Frontal cortex (tissue), 3 donors: ENCODE measurements at regions not wholly inside any gene's neighbourhood (a gene's known extent, or its start where the extent isn't known, plus 50 kb on each side); places are given as distances from the start of the nearest gene placed in this dataset.

Experiments
- DNase-seq, 2 donors: peaks; one replicate each; pipeline ENCODE4 v3.0.0; 2012; ENCODE audit warnings: low spot score in 2 of 2
- FAIRE-seq: peaks from 2 replicates; lab custom pipeline; 2012; peaks lifted over from hg19 to GRCh38; lab: Jason Lieb, UNC
- donor health status: control.
- donor health status: control.
- donor health status: control.

DNA sequence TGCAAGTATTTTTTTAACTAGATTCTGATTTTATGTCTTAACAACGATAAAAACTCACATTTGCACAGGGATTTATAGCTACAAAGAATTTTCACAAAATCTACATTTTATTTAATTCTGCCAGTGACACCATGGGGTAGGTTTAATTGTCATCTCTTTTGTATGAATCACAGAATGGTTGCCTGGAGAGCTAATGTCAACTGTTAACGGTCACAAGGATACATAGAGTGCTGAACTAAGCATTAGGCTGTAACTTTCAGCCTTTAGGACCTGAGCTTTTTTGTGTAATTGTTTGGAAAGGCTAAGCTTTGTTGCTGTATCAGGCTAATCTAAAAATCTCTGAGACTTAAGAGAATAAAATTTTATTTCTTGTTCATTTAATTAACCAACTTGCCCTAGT lies 465.3 kb upstream of the TBX3 start:
- no peak for DNase-seq
- FAIRE-seq, result no peak

- no peak for DNase-seq
Observed at GRCh38 chr12:115147916-115148315, 463.9 kb upstream of the TBX3 start.

DNA sequence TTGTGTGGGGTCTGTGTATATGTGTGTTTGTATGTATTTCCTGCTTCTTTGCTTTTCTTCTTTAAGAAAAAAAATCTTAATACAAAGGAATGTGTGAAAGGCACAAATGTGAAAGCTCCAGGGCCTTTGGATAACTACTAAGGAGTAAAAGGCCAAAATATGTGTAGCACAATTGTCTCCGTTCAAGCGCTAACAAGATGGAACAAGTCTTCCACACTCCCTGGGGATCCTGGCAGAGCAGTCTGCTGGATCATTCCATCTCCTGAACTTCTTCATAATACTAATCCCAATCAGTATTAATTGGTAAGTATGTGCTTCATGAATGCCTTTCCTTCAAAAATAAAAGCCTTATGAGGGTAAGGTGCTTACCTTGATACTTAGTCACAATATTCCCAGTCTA lies 462.5 kb upstream of the TBX3 start:
- no peak for DNase-seq
- no peak for FAIRE-seq

More at GRCh38 chr12:115147916-115148315, 463.9 kb upstream of the TBX3 start:
- no peak for FAIRE-seq

DNA sequence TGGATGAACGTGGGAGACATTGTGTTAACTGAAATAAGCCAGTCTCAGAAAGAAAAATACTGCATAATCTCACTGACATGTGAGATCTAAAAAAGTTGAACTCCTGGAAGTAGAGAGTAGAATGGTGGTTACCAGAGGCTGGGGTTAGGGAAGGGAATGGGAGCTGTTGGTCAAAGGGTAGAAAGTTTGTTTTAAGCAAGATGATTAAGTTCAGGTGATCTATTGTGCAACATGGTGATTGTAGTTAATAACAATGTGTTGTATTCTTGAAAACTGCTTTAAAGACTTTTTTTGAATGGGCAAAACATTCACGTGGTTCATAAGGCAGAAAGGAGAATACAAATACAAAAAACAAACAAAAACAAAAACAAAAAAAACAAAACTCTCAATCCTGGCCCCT lies 460.4 kb upstream of the TBX3 start:
- no peak for FAIRE-seq

DNA sequence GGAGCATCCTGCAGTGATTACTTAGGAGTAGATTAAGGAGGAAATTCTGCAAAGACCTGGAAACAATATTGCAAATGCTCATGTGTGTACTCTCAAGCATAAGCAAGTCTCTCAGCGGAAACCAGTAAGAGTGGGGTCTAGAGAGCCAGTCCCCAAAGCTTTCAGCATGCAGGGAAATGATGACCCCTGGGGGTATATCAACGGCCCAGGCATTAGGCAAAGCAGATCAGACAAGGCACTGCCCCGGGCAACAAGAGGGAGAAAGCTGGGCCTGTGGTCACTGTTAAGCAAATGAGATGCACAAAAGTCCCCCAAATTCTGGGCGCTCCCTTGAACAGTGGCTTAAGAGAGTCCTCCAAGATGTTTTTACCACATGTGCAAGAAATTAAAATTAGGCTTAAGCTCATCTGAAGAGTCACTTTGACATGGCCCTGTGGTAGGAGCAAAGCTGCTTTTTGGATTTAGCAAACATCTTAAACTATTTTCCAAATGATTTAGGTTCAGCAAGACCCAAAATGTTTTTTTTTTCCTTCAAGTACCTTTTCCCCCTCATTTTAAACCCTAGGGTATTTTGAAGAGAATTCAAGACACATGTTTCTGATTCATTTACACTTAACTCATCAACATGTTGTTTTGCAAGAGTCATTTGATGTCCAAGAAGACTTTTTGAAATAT lies 457.1 kb upstream of the TBX3 start:
- DNase-seq (no peak), FAIRE-seq (no peak)

More for the DNA sequence above, 460.4 kb upstream of the TBX3 start:
- no peak for DNase-seq

DNA sequence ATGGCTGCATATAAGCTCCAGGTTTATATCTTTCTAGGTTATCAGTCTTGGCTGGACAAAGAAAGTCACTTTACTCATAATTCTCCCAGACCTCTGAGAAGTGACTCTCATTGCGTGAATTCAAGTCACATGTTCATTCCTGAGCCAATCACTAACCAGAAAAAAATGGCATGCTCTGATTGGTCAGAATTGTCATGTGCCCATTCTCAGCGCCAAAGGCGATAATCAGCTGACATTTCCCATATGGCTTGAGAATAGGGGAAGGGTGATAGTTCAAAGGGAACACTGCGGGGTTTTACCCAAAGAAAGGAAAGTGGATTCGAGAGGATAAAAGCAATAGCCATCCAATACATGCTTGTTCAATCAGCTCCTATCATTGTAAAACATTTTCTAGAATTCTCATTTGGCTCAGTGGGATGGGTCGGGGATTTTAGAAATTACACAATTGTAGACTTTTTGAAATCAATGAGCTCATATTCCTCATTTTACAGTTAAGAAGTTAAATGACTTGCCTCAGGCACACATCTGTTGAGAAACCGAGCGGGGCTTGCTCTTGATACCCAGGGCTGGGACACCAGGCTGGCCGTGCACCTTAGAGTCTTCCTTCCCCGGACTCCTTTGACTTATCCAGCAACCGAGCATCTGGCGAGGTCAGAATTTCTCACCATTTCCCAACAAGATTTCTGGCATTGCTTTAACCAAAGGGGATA lies 454.0 kb upstream of the TBX3 start:
- DNase-seq, result no peak
- FAIRE-seq, result no peak

GRCh38 chr12:115135800-115136211 lies 451.8 kb upstream of the TBX3 start:
- no peak for FAIRE-seq
- peak; percentile 16 to 18 for DNase-seq

DNA sequence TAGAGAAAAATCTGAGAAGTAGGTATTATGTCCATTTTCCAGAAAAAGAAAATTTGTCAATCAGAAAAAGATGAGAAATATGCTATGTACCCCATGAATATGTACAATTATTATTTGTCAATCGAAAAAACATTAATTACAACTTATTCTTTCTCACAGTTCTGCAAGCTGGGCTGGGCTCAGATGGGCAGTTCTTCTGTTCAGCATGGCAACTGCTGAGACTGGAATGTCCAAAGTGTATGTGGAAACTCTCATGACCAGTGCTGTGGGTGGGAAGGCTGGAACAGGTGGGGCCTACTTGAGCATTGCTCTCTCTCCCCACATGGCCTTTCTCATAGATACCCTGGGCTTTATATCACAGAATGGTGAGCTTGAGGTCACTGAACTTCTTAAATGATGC lies 450.3 kb upstream of the TBX3 start:
- FAIRE-seq (no peak), DNase-seq (no peak)

DNA sequence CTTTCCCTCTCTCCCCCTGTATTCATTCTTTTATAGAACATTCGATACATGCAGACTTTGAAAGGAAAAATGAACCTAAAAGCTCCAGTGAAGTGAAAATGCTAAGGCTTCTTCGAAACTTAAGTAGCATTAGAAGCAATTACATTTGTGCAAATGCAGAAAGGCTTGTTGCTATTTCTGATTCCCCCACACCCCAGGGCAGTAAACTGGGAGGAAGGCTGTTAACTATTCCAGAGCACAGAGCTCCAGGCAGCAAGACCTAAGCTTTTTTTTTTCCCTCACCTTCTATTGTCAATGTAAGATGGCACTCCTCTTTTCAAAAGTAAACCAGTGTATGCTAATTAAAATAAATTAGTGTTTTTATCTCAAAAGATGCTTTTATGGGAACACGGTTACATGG lies 448.9 kb upstream of the TBX3 start:
- DNase-seq, result no peak
- no peak for FAIRE-seq

- no peak for FAIRE-seq
Observed at GRCh38 chr12:115132145-115132544, 448.2 kb upstream of the TBX3 start.

DNA sequence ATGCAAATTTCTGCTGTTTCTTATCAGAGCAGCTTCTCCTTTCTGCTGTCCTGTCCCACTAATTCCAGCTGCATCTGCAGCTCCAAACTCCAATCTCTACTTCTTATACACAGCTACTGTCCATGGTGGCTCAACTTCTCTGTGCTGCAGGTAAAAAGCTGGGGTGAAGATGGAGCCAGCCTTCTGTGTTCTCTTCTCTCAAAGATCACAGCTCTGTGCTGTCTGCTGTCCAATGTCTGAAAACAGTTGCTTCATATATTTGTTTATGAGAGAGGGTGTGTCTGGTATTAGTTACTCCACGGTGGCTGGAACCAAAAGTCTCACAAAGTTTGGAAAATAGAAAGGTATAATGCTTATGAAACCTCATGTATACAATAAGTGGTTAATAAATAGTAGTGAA lies 445.8 kb upstream of the TBX3 start:
- DNase-seq (no peak), FAIRE-seq (no peak)

More at GRCh38 chr12:115132145-115132544, 448.2 kb upstream of the TBX3 start:
- DNase-seq, result no peak

- FAIRE-seq, result no peak
Observed at GRCh38 chr12:115121053-115121452, 437.1 kb upstream of the TBX3 start.

DNA sequence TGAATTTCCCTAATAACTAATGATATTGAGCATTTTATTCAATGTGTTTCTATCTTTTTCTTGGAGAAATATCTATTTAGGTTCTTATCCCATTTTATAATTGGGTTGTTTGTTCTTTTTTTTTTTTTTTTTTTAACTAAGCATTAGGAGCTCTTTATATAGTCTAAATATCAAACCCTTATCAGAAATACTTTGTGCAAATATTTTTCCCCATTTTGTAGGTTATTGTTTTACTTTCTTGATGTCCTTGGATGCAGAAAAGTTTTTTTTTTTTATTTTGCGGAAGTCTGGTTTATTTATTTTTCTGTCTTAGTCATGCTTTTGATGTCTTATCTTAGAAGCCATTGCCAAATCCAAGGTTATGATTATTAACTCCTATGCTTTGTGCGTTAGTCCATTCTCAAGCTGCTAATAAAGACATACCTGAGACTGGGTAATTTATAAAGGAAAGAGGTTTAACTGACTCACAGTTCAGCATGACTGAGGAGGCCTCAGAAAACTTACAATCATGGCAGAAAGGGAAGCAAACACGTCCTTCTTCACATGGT lies 434.3 kb upstream of the TBX3 start:
- DNase-seq (no peak), FAIRE-seq (no peak)

More at GRCh38 chr12:115121053-115121452, 437.1 kb upstream of the TBX3 start:
- no peak for DNase-seq

DNA sequence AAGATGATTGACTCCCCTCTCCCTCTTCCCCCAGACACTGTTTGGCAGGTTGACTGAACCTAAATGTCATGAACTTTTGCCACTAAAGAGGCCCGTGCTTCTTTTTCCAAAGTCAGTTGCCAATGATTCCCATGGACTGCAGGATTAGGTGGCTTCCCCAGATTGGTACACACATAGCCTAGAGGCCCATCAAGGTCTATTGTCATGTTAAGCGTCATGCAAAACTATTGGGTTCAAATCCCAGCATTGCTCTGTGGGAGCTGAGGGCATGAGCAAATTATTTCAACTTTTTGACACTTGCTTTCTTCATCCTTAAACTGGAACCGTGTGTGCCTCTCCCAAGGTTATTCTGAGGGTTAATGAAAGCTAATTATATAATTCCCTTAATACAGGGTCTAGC lies 430.2 kb upstream of the TBX3 start:
- no peak for FAIRE-seq
- DNase-seq, result no peak

GRCh38 chr12:115109863-115110262 lies 425.9 kb upstream of the TBX3 start:
- FAIRE-seq (no peak), DNase-seq (no peak)

- FAIRE-seq (no peak), DNase-seq (no peak)
Observed at GRCh38 chr12:115108129-115109100, 424.4 kb upstream of the TBX3 start.

- no peak for FAIRE-seq
- DNase-seq, result no peak
Observed at GRCh38 chr12:115103884-115104883, 420.2 kb upstream of the TBX3 start.

- DNase-seq (no peak), FAIRE-seq (no peak)
Observed at GRCh38 chr12:115102450-115102849, 418.5 kb upstream of the TBX3 start.

DNA sequence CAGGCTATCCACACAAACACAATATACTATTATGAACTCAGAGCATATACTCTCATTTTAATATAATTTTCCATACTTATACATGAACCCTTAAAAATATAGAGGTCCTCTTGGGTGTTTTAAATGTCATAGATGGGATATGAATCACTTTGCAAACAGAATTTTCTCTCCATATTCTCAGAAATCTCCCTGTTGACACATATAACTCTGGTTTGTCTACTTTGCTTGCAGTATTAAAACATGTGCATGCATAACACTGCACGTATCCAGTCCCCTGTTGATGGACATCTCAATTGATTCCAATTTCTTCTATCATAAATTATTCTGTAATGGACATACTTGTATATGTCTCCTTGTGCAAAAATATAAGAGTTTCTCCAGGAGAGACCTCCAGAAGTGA lies 417.5 kb upstream of the TBX3 start:
- no peak for FAIRE-seq
- DNase-seq, result no peak
